Coronary artery (tissue), 2 donors: ENCODE measurements at regions not wholly inside any gene's neighbourhood (a gene's known extent, or its start where the extent isn't known, plus 50 kb on each side); places are given as distances from the start of the nearest gene placed in this dataset.

Experiments used
- DNase-seq: peaks from one replicate; pipeline ENCODE4 v3.0.0-alpha.2; 2017; ENCODE audit warnings: low spot score
- H3K27ac ChIP-seq, 2 donors: fragments of 200-600 bp; sonication (generic); one replicate each; pipeline ENCODE4 v1.5.1; 2016 to 2019
- H3K4me3 ChIP-seq: fragments of 200-600 bp; sonication (generic); 2 replicates; pipeline ENCODE4 v1.5.1; 2016; ENCODE audit warnings: mild to moderate bottlenecking, moderate library complexity
- TF ChIP-seq, protein P1 (sequence below): fragments of 200-600 bp; sonication (generic); IDR thresholded peaks from one replicate; pipeline ENCODE4 v1.5.1; 2019; ENCODE audit warnings: antibody characterized with exemption

DNA sequence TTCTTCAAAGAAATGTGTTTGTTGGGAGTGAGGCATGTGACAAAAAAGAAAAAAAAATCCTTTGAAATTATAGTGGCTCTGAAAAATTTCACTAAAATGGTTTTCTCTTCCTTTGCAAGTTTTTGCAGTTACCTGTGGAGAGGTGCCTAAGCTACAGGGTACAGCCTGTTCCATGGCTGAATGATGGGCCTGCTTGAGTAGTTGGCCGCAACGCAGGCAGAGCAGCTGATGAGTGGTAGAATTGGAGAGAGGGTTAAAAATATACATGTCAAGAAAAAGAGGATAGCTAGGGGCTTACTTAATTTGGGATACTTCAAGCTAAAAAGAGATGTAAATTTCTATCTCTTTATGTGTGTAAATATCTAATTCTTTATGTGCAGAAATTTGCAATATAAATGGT lies 629.1 kb upstream of the SLC10A2 start:
- TF ChIP-seq, protein P1, sequence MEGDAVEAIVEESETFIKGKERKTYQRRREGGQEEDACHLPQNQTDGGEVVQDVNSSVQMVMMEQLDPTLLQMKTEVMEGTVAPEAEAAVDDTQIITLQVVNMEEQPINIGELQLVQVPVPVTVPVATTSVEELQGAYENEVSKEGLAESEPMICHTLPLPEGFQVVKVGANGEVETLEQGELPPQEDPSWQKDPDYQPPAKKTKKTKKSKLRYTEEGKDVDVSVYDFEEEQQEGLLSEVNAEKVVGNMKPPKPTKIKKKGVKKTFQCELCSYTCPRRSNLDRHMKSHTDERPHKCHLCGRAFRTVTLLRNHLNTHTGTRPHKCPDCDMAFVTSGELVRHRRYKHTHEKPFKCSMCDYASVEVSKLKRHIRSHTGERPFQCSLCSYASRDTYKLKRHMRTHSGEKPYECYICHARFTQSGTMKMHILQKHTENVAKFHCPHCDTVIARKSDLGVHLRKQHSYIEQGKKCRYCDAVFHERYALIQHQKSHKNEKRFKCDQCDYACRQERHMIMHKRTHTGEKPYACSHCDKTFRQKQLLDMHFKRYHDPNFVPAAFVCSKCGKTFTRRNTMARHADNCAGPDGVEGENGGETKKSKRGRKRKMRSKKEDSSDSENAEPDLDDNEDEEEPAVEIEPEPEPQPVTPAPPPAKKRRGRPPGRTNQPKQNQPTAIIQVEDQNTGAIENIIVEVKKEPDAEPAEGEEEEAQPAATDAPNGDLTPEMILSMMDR: no peak

GRCh38 chr13:103694471-103694870 lies 628.3 kb upstream of the SLC10A2 start:
- no peak overlapping the region for H3K27ac ChIP-seq
- TF ChIP-seq, protein P1: no peak
- no peak overlapping the region for H3K4me3 ChIP-seq
- DNase-seq: no peak

More for the DNA sequence above, 629.1 kb upstream of the SLC10A2 start:
- H3K4me3 ChIP-seq: no peak overlapping the region
- no peak for DNase-seq
- H3K27ac ChIP-seq: no peak overlapping the region

GRCh38 chr13:103694033-103694432 lies 627.8 kb upstream of the SLC10A2 start:
- TF ChIP-seq, protein P1: no peak
- DNase-seq: no peak
- Histone ChIP-seq H3K27ac (no peak overlapping the region), H3K4me3 (no peak overlapping the region)

- TF ChIP-seq, protein P1: no peak
- Histone ChIP-seq H3K4me3 (no peak overlapping the region), H3K27ac (no peak overlapping the region)
- DNase-seq: no peak
These were observed 626.2 kb upstream of the SLC10A2 start for GRCh38 chr13:103692442-103692841.

DNA sequence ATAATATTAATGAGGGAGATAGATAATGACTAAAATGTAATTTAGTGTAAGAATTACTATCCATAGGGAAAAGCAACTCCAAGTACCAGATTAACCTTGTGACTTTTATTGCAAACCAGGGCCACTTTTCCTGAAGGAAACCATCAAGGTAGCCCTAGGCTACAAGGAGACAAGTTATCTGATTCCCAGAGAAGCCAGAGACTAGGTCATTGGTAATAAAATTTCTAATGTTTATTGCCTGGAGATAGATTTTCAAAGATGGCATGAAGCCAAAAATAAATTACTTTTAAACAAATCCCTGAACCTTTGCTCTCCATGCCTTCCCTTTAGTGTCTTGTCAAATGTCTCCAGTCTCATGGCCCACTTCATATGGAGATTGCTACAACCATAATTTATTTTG lies 610.1 kb upstream of the SLC10A2 start:
- no peak overlapping the region for H3K4me3 ChIP-seq
- H3K27ac ChIP-seq: no peak overlapping the region
- DNase-seq: no peak
- TF ChIP-seq, protein P1: no peak

- H3K27ac ChIP-seq: no peak overlapping the region
- TF ChIP-seq, protein P1: no peak
- DNase-seq: no peak
- no peak overlapping the region for H3K4me3 ChIP-seq
These were observed 605.3 kb upstream of the SLC10A2 start for GRCh38 chr13:103671547-103671946.

GRCh38 chr13:103663996-103664395 lies 597.8 kb upstream of the SLC10A2 start:
- DNase-seq: no peak

More at GRCh38 chr13:103663996-103664395, 597.8 kb upstream of the SLC10A2 start:
- Histone ChIP-seq H3K4me3 (no peak overlapping the region), H3K27ac (no peak overlapping the region)
- TF ChIP-seq, protein P1: no peak
